ENCODE measurements at regions not wholly inside any gene's neighbourhood (a gene's known extent, or its start where the extent isn't known, plus 50 kb on each side); places are given as distances from the start of the nearest gene placed in this dataset.
"Not testable (repeated sequence)": the region's sequence is repeated elsewhere in the genome, so short reads cannot be mapped to it uniquely, and the experiment has no call there.

- H3K9ac ChIP-seq (ENCODE audit: low read length) = no peak overlapping the region
- H3K4me1 ChIP-seq (ENCODE audit: control insufficient read depth, low read depth, low read length) = peaks cover 11% of the 10 kb centered on the region
- H3K27ac ChIP-seq (ENCODE audit: low read length) = no peak overlapping the region
These were observed 188.5 kb downstream of the ALX1 start for GRCh38 chr12:85468356-85469157.

GRCh38 chr12:85469158-85470086 lies 189.4 kb downstream of the ALX1 start:
- Histone ChIP-seq H3K4me1 (ENCODE audit: control insufficient read depth, low read depth, low read length) (peaks cover 11% of the 10 kb centered on the region), H3K4me3 (ENCODE audit: low read length) (peak overlapping the region; percentile 40)
- not testable (repeated sequence) for H3K9ac ChIP-seq (ENCODE audit: low read length); H3K36me3 ChIP-seq (ENCODE audit: control insufficient read depth, low read depth, low read length); H3K9me3 ChIP-seq (ENCODE audit: control insufficient read depth, low read depth, low read length); H3K27ac ChIP-seq (ENCODE audit: low read length); H3K27me3 ChIP-seq (ENCODE audit: control insufficient read depth, insufficient read depth, low read length)

More at GRCh38 chr12:85468356-85469157, 188.5 kb downstream of the ALX1 start:
- Histone ChIP-seq H3K27me3 (ENCODE audit: control insufficient read depth, insufficient read depth, low read length) (no peaks in the 10 kb centered on the region), H3K4me3 (ENCODE audit: low read length) (peak overlapping the region; percentile 40), H3K9me3 (ENCODE audit: control insufficient read depth, low read depth, low read length) (no peaks in the 10 kb centered on the region), H3K36me3 (ENCODE audit: control insufficient read depth, low read depth, low read length) (no peaks in the 10 kb centered on the region)

- H3K36me3 ChIP-seq (ENCODE audit: control insufficient read depth, low read depth, low read length); H3K27me3 ChIP-seq (ENCODE audit: control insufficient read depth, insufficient read depth, low read length); H3K9ac ChIP-seq (ENCODE audit: low read length); H3K27ac ChIP-seq (ENCODE audit: low read length); H3K4me1 ChIP-seq (ENCODE audit: control insufficient read depth, low read depth, low read length); H3K4me3 ChIP-seq (ENCODE audit: low read length); H3K9me3 ChIP-seq (ENCODE audit: control insufficient read depth, low read depth, low read length): not testable (repeated sequence)
These were observed 195.3 kb downstream of the ALX1 start for GRCh38 chr12:85475277-85475676.

GRCh38 chr12:85476756-85477155 lies 196.7 kb downstream of the ALX1 start:
- Histone ChIP-seq H3K4me3 (ENCODE audit: low read length) (no peak overlapping the region), H3K27me3 (ENCODE audit: control insufficient read depth, insufficient read depth, low read length) (no peaks in the 10 kb centered on the region), H3K27ac (ENCODE audit: low read length) (no peak overlapping the region), H3K4me1 (ENCODE audit: control insufficient read depth, low read depth, low read length) (no peaks in the 10 kb centered on the region), H3K36me3 (ENCODE audit: control insufficient read depth, low read depth, low read length) (no peaks in the 10 kb centered on the region), H3K9me3 (ENCODE audit: control insufficient read depth, low read depth, low read length) (no peaks in the 10 kb centered on the region), H3K9ac (ENCODE audit: low read length) (no peak overlapping the region)

GRCh38 chr12:85484387-85484786 lies 204.4 kb downstream of the ALX1 start:
- no peak overlapping the region for H3K4me3 ChIP-seq (ENCODE audit: low read length)
- no peak overlapping the region for H3K9ac ChIP-seq (ENCODE audit: low read length)
- H3K4me1 ChIP-seq (ENCODE audit: control insufficient read depth, low read depth, low read length) = no peaks in the 10 kb centered on the region
- H3K36me3 ChIP-seq (ENCODE audit: control insufficient read depth, low read depth, low read length) = no peaks in the 10 kb centered on the region
- no peaks in the 10 kb centered on the region for H3K9me3 ChIP-seq (ENCODE audit: control insufficient read depth, low read depth, low read length)
- H3K27ac ChIP-seq (ENCODE audit: low read length) = no peak overlapping the region
- H3K27me3 ChIP-seq (ENCODE audit: control insufficient read depth, insufficient read depth, low read length) = no peaks in the 10 kb centered on the region

- no peak overlapping the region for H3K9ac ChIP-seq (ENCODE audit: low read length)
- no peaks in the 10 kb centered on the region for H3K4me1 ChIP-seq (ENCODE audit: control insufficient read depth, low read depth, low read length)
These were observed 209.2 kb downstream of the ALX1 start for GRCh38 chr12:85489194-85489593.

GRCh38 chr12:85504164-85504563 lies 224.1 kb downstream of the ALX1 start:
- Histone ChIP-seq H3K4me1 (ENCODE audit: control insufficient read depth, low read depth, low read length) (no peaks in the 10 kb centered on the region), H3K9me3 (ENCODE audit: control insufficient read depth, low read depth, low read length) (no peaks in the 10 kb centered on the region), H3K36me3 (ENCODE audit: control insufficient read depth, low read depth, low read length) (no peaks in the 10 kb centered on the region), H3K27ac (ENCODE audit: low read length) (no peak overlapping the region), H3K4me3 (ENCODE audit: low read length) (no peak overlapping the region), H3K9ac (ENCODE audit: low read length) (no peak overlapping the region), H3K27me3 (ENCODE audit: control insufficient read depth, insufficient read depth, low read length) (no peaks in the 10 kb centered on the region)

More at GRCh38 chr12:85489194-85489593, 209.2 kb downstream of the ALX1 start:
- Histone ChIP-seq H3K4me3 (ENCODE audit: low read length) (no peak overlapping the region), H3K9me3 (ENCODE audit: control insufficient read depth, low read depth, low read length) (no peaks in the 10 kb centered on the region), H3K27ac (ENCODE audit: low read length) (no peak overlapping the region), H3K27me3 (ENCODE audit: control insufficient read depth, insufficient read depth, low read length) (no peaks in the 10 kb centered on the region), H3K36me3 (ENCODE audit: control insufficient read depth, low read depth, low read length) (no peaks in the 10 kb centered on the region)

- Histone ChIP-seq H3K27ac (ENCODE audit: low read length) (no peak overlapping the region), H3K27me3 (ENCODE audit: control insufficient read depth, insufficient read depth, low read length) (no peaks in the 10 kb centered on the region), H3K36me3 (ENCODE audit: control insufficient read depth, low read depth, low read length) (no peaks in the 10 kb centered on the region), H3K4me3 (ENCODE audit: low read length) (no peak overlapping the region), H3K9ac (ENCODE audit: low read length) (no peak overlapping the region), H3K9me3 (ENCODE audit: control insufficient read depth, low read depth, low read length) (no peaks in the 10 kb centered on the region), H3K4me1 (ENCODE audit: control insufficient read depth, low read depth, low read length) (no peaks in the 10 kb centered on the region)
These were observed 224.6 kb downstream of the ALX1 start for GRCh38 chr12:85504624-85505023.

- Histone ChIP-seq H3K27me3 (ENCODE audit: control insufficient read depth, insufficient read depth, low read length) (no peaks in the 10 kb centered on the region), H3K9ac (ENCODE audit: low read length) (no peak overlapping the region), H3K4me1 (ENCODE audit: control insufficient read depth, low read depth, low read length) (no peaks in the 10 kb centered on the region), H3K4me3 (ENCODE audit: low read length) (no peak overlapping the region), H3K36me3 (ENCODE audit: control insufficient read depth, low read depth, low read length) (no peaks in the 10 kb centered on the region), H3K27ac (ENCODE audit: low read length) (no peak overlapping the region), H3K9me3 (ENCODE audit: control insufficient read depth, low read depth, low read length) (no peaks in the 10 kb centered on the region)
These were observed 227.4 kb downstream of the ALX1 start for GRCh38 chr12:85507456-85507855.

- Histone ChIP-seq H3K4me1 (ENCODE audit: control insufficient read depth, low read depth, low read length) (no peaks in the 10 kb centered on the region), H3K36me3 (ENCODE audit: control insufficient read depth, low read depth, low read length) (no peaks in the 10 kb centered on the region), H3K27ac (ENCODE audit: low read length) (no peak overlapping the region), H3K9ac (ENCODE audit: low read length) (no peak overlapping the region), H3K4me3 (ENCODE audit: low read length) (no peak overlapping the region), H3K27me3 (ENCODE audit: control insufficient read depth, insufficient read depth, low read length) (no peaks in the 10 kb centered on the region), H3K9me3 (ENCODE audit: control insufficient read depth, low read depth, low read length) (no peaks in the 10 kb centered on the region)
These were observed 229.2 kb downstream of the ALX1 start for GRCh38 chr12:85509081-85509856.

- Histone ChIP-seq H3K9me3 (ENCODE audit: control insufficient read depth, low read depth, low read length) (no peaks in the 10 kb centered on the region), H3K36me3 (ENCODE audit: control insufficient read depth, low read depth, low read length) (no peaks in the 10 kb centered on the region), H3K9ac (ENCODE audit: low read length) (no peak overlapping the region), H3K4me3 (ENCODE audit: low read length) (no peak overlapping the region), H3K27me3 (ENCODE audit: control insufficient read depth, insufficient read depth, low read length) (no peaks in the 10 kb centered on the region), H3K4me1 (ENCODE audit: control insufficient read depth, low read depth, low read length) (no peaks in the 10 kb centered on the region), H3K27ac (ENCODE audit: low read length) (no peak overlapping the region)
These were observed 229.8 kb downstream of the ALX1 start for GRCh38 chr12:85509857-85510256.
